G401.6 (cell line): ENCODE measurements at regions not wholly inside any gene's neighbourhood (a gene's known extent, or its start where the extent isn't known, plus 50 kb on each side); places are given as distances from the start of the nearest gene placed in this dataset.

Experiments
- FAIRE-seq: peaks from 2 replicates; lab custom pipeline; 2012; peaks lifted over from hg19 to GRCh38; lab: Jason Lieb, UNC

- FAIRE-seq = no peak
Measured at GRCh38 chr13:97562962-97563361, 129.0 kb downstream of the RAP2A start.

GRCh38 chr13:97564956-97565355 lies 131.0 kb downstream of the RAP2A start:
- FAIRE-seq = no peak

- no peak for FAIRE-seq
Measured at GRCh38 chr13:97565906-97566305, 131.9 kb downstream of the RAP2A start.

GRCh38 chr13:97566907-97567306 lies 132.9 kb downstream of the RAP2A start:
- no peak for FAIRE-seq

- FAIRE-seq = no peak
Measured at GRCh38 chr13:97567510-97568243, 133.7 kb downstream of the RAP2A start.

- no peak for FAIRE-seq
Measured at GRCh38 chr13:97568850-97569249, 134.9 kb downstream of the RAP2A start.

GRCh38 chr13:97569841-97570240 lies 135.9 kb downstream of the RAP2A start:
- no peak for FAIRE-seq

GRCh38 chr13:97570442-97570841 lies 136.5 kb downstream of the RAP2A start:
- FAIRE-seq = no peak

GRCh38 chr13:97573011-97573410 lies 139.0 kb downstream of the RAP2A start:
- FAIRE-seq = no peak

GRCh38 chr13:97574926-97575325 lies 141.0 kb downstream of the RAP2A start:
- FAIRE-seq = no peak

- FAIRE-seq = no peak
Measured at GRCh38 chr13:97577026-97577425, 143.1 kb downstream of the RAP2A start.

- no peak for FAIRE-seq
Measured at GRCh38 chr13:97582170-97582569, 148.2 kb downstream of the RAP2A start.

GRCh38 chr13:97583907-97584497 lies 150.0 kb downstream of the RAP2A start:
- no peak for FAIRE-seq

GRCh38 chr13:97586941-97587340 lies 153.0 kb downstream of the RAP2A start:
- no peak for FAIRE-seq

- no peak for FAIRE-seq
Measured at GRCh38 chr13:97588993-97589392, 155.0 kb downstream of the RAP2A start.

- FAIRE-seq = no peak
Measured at GRCh38 chr13:97600458-97601075, 166.6 kb downstream of the RAP2A start.

- no peak for FAIRE-seq
Measured at GRCh38 chr13:97615266-97615665, 181.3 kb downstream of the RAP2A start.

- no peak for FAIRE-seq
Measured at GRCh38 chr13:97616385-97616784, 182.4 kb downstream of the RAP2A start.

GRCh38 chr13:97621025-97621424 lies 187.1 kb downstream of the RAP2A start:
- no peak for FAIRE-seq

GRCh38 chr13:97621631-97622030 lies 187.7 kb downstream of the RAP2A start:
- FAIRE-seq = no peak

GRCh38 chr13:97627566-97627965 lies 193.6 kb downstream of the RAP2A start:
- no peak for FAIRE-seq

- no peak for FAIRE-seq
Measured at GRCh38 chr13:97629601-97630272, 195.8 kb downstream of the RAP2A start.

GRCh38 chr13:97630725-97631124 lies 196.8 kb downstream of the RAP2A start:
- FAIRE-seq = no peak
